ENCODE measurements at regions not wholly inside any gene's neighbourhood (a gene's known extent, or its start where the extent isn't known, plus 50 kb on each side); places are given as distances from the start of the nearest gene placed in this dataset.
A peak's percentile ranks its signal among the peaks of the same experiment; 100 is the strongest.
"Not testable (repeated sequence)": the region's sequence is repeated elsewhere in the genome, so short reads cannot be mapped to it uniquely, and the experiment has no call there.

DNA sequence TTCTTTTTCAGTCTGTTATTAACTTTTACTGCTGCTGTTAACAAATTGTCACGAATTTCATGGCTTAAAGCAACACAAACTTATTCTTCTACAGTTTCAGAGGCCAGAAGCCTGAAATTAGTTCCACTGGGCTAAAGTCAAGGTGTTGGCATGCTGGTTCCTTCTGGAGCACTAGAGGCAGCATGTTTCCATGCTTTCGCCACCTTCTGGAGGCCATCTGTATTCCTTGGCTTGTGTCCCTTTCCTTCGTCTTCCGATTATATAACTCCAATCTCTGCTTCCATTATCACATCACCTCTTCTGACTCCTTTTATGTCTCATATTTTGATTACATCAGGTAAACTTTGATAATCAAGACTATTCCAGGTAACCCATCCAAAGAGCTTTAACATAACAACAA lies 1742.1 kb downstream of the BRINP3 start:
- DNase-seq (ENCODE audit: insufficient read length, low spot score) = no peak
- TF ChIP-seq, protein P1, sequence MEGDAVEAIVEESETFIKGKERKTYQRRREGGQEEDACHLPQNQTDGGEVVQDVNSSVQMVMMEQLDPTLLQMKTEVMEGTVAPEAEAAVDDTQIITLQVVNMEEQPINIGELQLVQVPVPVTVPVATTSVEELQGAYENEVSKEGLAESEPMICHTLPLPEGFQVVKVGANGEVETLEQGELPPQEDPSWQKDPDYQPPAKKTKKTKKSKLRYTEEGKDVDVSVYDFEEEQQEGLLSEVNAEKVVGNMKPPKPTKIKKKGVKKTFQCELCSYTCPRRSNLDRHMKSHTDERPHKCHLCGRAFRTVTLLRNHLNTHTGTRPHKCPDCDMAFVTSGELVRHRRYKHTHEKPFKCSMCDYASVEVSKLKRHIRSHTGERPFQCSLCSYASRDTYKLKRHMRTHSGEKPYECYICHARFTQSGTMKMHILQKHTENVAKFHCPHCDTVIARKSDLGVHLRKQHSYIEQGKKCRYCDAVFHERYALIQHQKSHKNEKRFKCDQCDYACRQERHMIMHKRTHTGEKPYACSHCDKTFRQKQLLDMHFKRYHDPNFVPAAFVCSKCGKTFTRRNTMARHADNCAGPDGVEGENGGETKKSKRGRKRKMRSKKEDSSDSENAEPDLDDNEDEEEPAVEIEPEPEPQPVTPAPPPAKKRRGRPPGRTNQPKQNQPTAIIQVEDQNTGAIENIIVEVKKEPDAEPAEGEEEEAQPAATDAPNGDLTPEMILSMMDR (IDR thresholded peaks at IDR 0.05; ENCODE audit: insufficient read depth, missing control alignments) = no peak
- peak; percentile 80 for FAIRE-seq

DNA sequence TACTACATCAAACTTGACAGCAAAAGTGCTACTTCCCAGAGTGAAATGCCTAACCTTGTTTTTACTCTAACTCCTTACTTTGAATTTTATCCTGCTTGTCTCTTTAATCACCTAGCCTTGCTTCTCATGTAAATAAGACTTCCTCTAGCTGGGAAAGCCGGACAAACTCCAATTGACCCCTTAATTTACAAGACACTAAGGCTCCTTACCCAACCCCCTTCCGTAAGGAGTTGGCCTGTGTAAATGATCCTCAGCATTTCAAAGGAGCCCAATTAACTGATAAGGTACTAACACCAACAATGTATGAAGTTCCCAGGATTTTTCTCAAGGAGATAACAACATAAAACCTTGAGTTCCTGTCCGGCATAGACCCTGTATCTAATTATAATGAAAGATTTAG lies 1728.4 kb downstream of the BRINP3 start:
- not testable (repeated sequence) for DNase-seq (ENCODE audit: insufficient read length, low spot score); FAIRE-seq

DNA sequence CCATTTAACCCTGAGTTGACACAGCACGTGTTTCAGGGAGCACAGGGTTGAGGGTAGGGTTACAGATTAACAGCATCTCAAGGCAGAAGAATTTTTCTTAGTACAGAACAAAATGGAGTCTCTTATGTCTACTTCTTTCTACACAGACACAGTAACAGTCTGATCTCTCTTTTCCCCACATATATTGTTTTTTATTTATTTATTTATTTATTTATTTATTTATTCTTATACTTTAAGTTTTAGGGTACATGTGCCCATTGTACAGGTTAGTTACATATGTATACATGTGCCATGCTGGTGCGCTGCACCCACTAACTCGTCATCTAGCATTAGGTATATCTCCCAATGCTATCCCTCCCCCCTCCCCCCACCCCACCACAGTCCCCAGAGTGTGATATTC lies 1725.6 kb downstream of the BRINP3 start:
- DNase-seq (ENCODE audit: insufficient read length, low spot score); FAIRE-seq: not testable (repeated sequence)

DNA sequence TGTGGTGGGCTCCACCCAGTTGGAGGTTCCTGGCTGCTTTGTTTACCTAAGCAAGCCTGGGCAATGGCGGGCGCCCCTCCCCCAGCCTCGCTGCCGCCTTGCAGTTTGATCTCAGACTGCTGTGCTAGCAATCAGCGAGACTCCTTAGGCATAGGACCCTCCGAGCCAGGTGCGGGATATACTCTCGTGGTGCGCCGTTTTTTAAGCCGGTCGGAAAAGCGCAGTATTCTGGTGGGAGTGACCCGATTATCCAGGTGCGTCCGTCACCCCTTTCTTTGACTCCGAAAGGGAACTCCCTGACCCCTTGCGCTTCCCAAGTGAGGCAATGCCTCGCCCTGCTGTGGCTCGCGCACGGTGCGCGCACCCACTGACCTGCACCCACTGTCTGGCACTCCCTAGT lies 1719.9 kb downstream of the BRINP3 start:
- DNase-seq (ENCODE audit: insufficient read length, low spot score); FAIRE-seq: not testable (repeated sequence)

DNA sequence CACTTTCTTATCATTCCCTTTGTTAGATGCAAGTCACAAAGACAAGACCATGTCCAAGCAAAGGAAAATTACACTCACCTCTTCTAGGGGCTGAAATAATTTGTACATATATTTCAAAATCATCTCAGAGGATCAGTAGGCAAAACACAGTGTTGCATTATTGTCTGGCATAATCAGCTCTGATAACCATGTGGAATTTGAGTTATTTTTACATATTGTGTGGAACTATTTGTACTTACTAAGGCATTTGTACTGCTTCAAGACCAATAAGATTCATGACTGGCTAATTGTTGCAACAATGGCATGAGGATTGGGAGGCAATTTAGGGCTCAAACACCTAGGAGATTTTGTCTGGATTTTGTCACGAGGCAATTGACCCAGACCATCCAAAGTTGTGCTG lies 1716.4 kb downstream of the BRINP3 start:
- FAIRE-seq = peak; percentile 6
- DNase-seq (ENCODE audit: insufficient read length, low spot score) = no peak
- TF ChIP-seq, protein P1 (IDR thresholded peaks at IDR 0.05; ENCODE audit: insufficient read depth, missing control alignments) = no peak

DNA sequence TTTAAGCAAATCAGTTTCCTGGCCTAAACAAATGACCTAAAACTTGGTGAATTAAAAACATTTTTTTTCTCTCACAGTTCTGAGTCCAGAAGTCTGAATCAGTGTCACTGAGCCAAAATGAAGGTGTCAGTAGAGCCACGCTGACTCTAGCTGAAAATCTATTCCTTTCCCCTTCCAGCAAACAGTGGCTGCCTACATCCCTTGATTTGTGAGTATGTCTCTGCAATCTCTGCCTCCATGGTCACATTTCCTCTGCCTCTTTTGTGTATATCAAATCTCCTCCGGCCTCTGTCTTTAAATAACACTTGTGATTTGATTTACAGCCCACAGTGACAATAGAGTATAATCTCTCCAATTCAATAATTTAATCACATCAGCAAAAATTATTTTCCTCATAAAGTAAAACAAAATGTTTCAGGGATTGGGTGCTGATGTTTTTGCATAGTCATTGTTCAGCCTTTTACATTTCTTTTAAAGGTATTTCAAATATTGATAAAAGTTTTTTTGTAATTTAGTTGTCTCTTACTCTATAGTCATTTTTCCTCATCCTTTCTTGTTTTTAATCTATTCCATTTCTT lies 1715.4 kb downstream of the BRINP3 start:
- no peak for DNase-seq (ENCODE audit: insufficient read length, low spot score)
- TF ChIP-seq, protein P1 (IDR thresholded peaks at IDR 0.05; ENCODE audit: insufficient read depth, missing control alignments) = no peak
- FAIRE-seq = peak; percentile 11

DNA sequence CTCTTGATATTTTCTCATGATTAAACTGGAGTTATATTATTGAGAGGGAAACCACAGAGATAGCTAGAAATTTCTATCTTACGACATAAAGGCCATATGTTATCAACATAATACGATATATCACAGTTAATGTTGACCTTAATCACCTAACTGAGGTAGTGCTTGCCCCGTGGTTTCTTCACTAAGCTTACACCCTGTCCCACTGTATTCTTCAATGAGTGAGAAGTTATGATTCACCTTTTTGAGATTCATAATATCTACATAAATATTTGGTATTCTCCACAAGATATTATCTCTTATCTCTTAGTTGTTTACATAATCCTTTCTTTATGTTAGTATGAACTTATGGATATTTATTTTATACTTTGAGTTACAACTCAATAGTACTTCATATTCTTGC lies 1714.1 kb downstream of the BRINP3 start:
- TF ChIP-seq, protein P1 (IDR thresholded peaks at IDR 0.05; ENCODE audit: insufficient read depth, missing control alignments) = no peak
- no peak for DNase-seq (ENCODE audit: insufficient read length, low spot score)
- FAIRE-seq = peak; percentile 41

DNA sequence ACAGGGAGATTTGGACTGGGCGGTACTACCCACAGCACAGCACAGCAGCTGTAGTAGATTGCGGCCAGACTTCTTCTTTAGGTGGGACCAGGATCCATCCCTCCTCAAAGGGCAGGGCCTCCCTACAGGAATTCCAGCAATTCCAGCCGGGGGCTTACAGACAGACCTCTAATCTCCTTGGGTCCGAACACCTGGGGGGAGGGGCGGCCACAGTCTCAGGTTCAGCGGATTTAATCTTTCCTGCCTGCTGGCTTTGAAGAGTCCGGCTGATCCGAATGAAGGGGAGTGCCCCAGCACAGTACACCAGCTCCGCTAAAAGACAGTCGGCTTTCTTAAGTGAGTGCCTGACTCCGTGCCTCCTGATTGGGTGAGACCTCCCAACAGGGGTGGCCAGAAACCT lies 1708.5 kb downstream of the BRINP3 start:
- no peak for FAIRE-seq
- DNase-seq (ENCODE audit: insufficient read length, low spot score) = no peak
- TF ChIP-seq, protein P1 (IDR thresholded peaks at IDR 0.05; ENCODE audit: insufficient read depth, missing control alignments) = no peak

DNA sequence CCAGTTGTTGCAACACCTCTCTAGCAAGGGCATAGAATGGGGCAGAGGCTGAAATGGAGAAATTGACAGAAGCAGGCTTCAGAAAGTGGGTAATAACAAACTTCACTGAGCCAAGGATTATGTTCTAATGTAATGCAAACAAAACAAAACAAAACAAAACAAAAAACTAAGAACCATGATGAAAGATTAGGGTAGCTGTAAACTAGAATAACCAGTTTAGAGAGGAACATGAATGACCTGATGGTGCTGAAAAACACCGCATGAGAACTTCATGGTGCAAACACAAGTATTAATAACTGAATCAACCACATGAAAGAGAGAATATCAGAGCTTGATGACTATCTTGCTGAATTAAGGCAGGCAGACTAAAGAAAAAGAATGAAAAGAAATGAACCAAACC lies 1707.7 kb downstream of the BRINP3 start:
- no peak for DNase-seq (ENCODE audit: insufficient read length, low spot score)
- TF ChIP-seq, protein P1 (IDR thresholded peaks at IDR 0.05; ENCODE audit: insufficient read depth, missing control alignments) = no peak
- peak; percentile 55 for FAIRE-seq

Data from D721Med (cell line).